KMS-11 (cell line): ENCODE measurements at regions not wholly inside any gene's neighbourhood (a gene's known extent, or its start where the extent isn't known, plus 50 kb on each side); places are given as distances from the start of the nearest gene placed in this dataset.

ENCODE experiments used
- H2AFZ ChIP-seq: fragments of 200-600 bp; sonication (generic); 2 replicates; pipeline ENCODE4 v1.6.1; 2016; ENCODE audit warnings: antibody characterized with exemption, mixed run types, low read depth
- H3K27ac ChIP-seq: fragments of 200-600 bp; sonication (generic); 2 replicates; pipeline ENCODE4 v1.6.1; 2016; ENCODE audit warnings: mild to moderate bottlenecking, mixed run types
- H3K27me3 ChIP-seq: fragments of 200-600 bp; sonication (generic); 2 replicates; pipeline ENCODE4 v1.6.1; 2017; ENCODE audit warnings: mild to moderate bottlenecking, low read depth, mixed run types, moderate library complexity; ENCODE audit not compliant: insufficient read depth
- H3K36me3 ChIP-seq: fragments of 200-600 bp; sonication (generic); 2 replicates; pipeline ENCODE4 v1.6.1; 2017; ENCODE audit warnings: mild to moderate bottlenecking, mixed run types; ENCODE audit not compliant: insufficient read depth
- H3K4me1 ChIP-seq: fragments of 200-600 bp; sonication (generic); 2 replicates; pipeline ENCODE4 v1.6.1; 2016; ENCODE audit warnings: mild to moderate bottlenecking, low read depth, mixed run types; ENCODE audit not compliant: poor library complexity, severe bottlenecking
- H3K4me2 ChIP-seq: fragments of 200-600 bp; sonication (generic); 2 replicates; pipeline ENCODE4 v1.7.0; 2016; ENCODE audit warnings: mild to moderate bottlenecking, mixed run types
- H3K4me3 ChIP-seq: fragments of 200-600 bp; sonication (generic); IDR thresholded peaks from 2 replicates; pipeline ENCODE4 v1.6.1; 2017; ENCODE audit warnings: low read depth, low read length, mixed read lengths; ENCODE audit not compliant: insufficient read depth
- H3K79me2 ChIP-seq: fragments of 200-600 bp; sonication (generic); 2 replicates; pipeline ENCODE4 v1.6.1; 2016; ENCODE audit warnings: low read depth, mixed run types; ENCODE audit not compliant: insufficient read depth
- H3K9ac ChIP-seq: fragments of 200-600 bp; sonication (generic); 2 replicates; pipeline ENCODE4 v1.6.1; 2016; ENCODE audit warnings: mild to moderate bottlenecking, mixed run types
- H4K20me1 ChIP-seq: fragments of 200-600 bp; sonication (generic); 2 replicates; pipeline ENCODE4 v1.6.1; 2016; ENCODE audit warnings: mild to moderate bottlenecking, mixed run types; ENCODE audit not compliant: insufficient read depth
- TF ChIP-seq, protein P1 (sequence below): fragments of 200-600 bp; sonication (generic); conservative IDR thresholded peaks from 2 replicates; pipeline ENCODE4 v1.6.1; 2017; ENCODE audit warnings: low read depth, mild to moderate bottlenecking, antibody characterized with exemption, low read length, moderate library complexity, mixed read lengths

DNA sequence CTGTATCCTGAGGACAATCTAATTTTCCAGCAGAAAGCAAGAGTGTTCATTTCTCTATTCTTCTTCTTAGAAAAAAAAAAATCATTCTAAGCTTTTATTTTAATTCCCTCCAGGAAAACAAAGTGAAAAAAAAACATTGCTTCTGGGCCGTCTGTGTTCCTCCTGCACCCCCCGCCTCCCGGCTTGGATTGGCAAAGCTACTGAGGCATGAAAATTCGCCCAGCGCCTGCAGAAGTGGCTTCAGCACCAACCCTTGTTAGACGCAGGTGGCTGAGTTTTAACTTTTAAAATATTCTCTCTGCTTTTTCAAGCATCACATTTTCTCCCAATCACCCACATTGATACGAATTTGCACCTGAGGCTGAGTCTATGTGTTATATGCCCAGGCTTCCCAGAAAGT is 401.6 kb downstream of the BRD1 start:
- Histone ChIP-seq H3K4me1 (no peaks in the 10 kb centered on the region), H4K20me1 (no peaks in the 10 kb centered on the region), H3K79me2 (no peaks in the 10 kb centered on the region), H3K9ac (no peak overlapping the region), H3K4me2 (no peak overlapping the region), H3K4me3 (no peak overlapping the region), H3K27me3 (no peaks in the 10 kb centered on the region; the same call in 1 of the 2 replicates), H3K36me3 (no peaks in the 10 kb centered on the region), H2AFZ (no peak overlapping the region), H3K27ac (no peak overlapping the region)
- TF ChIP-seq, protein P1, sequence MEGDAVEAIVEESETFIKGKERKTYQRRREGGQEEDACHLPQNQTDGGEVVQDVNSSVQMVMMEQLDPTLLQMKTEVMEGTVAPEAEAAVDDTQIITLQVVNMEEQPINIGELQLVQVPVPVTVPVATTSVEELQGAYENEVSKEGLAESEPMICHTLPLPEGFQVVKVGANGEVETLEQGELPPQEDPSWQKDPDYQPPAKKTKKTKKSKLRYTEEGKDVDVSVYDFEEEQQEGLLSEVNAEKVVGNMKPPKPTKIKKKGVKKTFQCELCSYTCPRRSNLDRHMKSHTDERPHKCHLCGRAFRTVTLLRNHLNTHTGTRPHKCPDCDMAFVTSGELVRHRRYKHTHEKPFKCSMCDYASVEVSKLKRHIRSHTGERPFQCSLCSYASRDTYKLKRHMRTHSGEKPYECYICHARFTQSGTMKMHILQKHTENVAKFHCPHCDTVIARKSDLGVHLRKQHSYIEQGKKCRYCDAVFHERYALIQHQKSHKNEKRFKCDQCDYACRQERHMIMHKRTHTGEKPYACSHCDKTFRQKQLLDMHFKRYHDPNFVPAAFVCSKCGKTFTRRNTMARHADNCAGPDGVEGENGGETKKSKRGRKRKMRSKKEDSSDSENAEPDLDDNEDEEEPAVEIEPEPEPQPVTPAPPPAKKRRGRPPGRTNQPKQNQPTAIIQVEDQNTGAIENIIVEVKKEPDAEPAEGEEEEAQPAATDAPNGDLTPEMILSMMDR = no peak

DNA sequence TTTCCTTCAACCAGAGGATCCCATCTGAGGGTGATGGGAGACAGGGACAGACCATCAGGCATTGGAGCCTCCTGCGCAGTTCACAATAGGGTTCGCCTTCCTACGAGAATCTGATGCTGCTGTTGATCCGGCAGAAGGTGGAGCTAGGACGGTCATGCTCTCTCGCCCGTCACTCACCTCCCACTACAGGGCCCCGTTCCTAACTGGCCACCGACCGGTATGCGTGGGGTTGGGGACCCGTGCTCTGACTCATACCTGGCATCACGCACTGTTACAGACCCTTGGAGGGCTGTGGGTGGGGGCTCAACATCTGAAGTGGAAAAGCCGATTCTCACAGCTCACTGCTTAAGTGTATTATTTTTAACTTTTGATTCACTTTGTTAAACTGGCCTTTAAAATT is 402.3 kb downstream of the BRD1 start:
- TF ChIP-seq, protein P1 = no peak
- Histone ChIP-seq H3K4me2 (no peak overlapping the region), H3K4me1 (no peaks in the 10 kb centered on the region), H3K36me3 (no peaks in the 10 kb centered on the region), H4K20me1 (no peaks in the 10 kb centered on the region), H3K4me3 (no peak overlapping the region), H3K27ac (no peak overlapping the region), H3K79me2 (no peaks in the 10 kb centered on the region), H3K9ac (no peak overlapping the region), H3K27me3 (no peaks in the 10 kb centered on the region), H2AFZ (no peak overlapping the region)

DNA sequence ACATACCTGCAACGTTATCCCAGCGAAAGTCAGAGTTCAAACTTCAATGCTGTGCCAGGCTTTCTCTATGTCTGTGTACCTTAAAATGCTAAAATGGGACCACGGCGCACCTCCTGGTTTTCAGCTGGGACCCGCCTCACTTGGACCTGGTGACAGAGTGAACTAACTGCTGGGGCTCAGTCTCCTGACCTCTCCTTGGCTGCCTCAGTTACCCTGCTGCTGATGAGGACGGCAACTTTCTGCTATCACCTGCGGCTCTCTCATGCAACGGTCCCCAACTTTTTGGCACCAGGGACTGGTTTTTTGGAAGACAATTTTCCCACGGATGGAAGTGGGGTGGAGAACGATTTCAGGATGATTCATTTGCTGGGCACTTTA is 402.8 kb downstream of the BRD1 start:
- TF ChIP-seq, protein P1 = no peak

DNA sequence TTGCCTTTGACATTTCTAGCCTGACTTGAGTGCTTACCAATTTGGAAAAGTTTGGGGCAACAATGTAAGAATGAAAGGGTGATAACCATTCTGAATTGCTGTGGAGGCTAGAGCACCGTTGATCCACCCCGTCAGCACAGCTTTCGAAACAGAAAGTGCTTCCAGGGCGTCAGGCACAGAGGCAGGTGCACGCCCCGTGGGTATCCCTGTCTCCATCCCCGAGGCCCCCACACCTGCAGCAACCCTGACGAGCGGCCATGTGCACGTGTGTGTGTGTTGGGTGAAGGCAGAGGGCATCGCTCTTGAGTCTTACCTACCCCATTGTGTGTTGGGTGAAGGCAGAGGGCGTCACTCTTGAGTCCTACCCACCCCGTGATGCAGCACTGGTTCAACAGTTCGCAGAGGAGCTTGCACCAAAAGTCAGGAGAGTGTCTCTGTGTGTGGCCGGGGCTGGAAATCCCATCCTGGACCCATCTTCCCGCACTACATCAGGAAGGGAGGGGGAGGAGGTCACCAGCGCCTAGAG is 404.5 kb downstream of the BRD1 start:
- Histone ChIP-seq H3K4me2 (no peak overlapping the region), H4K20me1 (no peaks in the 10 kb centered on the region), H3K27me3 (no peaks in the 10 kb centered on the region), H3K4me3 (no peak overlapping the region), H3K9ac (no peak overlapping the region), H2AFZ (no peak overlapping the region), H3K36me3 (no peaks in the 10 kb centered on the region), H3K79me2 (no peaks in the 10 kb centered on the region), H3K4me1 (no peaks in the 10 kb centered on the region), H3K27ac (no peak overlapping the region)
- TF ChIP-seq, protein P1 = no peak

More for the DNA sequence above, 402.8 kb downstream of the BRD1 start:
- H3K4me3 ChIP-seq = no peak overlapping the region
- H3K36me3 ChIP-seq = no peaks in the 10 kb centered on the region
- no peaks in the 10 kb centered on the region for H3K27me3 ChIP-seq
- H3K27ac ChIP-seq = no peak overlapping the region
- no peak overlapping the region for H2AFZ ChIP-seq
- no peak overlapping the region for H3K4me2 ChIP-seq
- H3K9ac ChIP-seq = no peak overlapping the region
- no peaks in the 10 kb centered on the region for H3K79me2 ChIP-seq
- no peaks in the 10 kb centered on the region for H4K20me1 ChIP-seq
- no peaks in the 10 kb centered on the region for H3K4me1 ChIP-seq

DNA sequence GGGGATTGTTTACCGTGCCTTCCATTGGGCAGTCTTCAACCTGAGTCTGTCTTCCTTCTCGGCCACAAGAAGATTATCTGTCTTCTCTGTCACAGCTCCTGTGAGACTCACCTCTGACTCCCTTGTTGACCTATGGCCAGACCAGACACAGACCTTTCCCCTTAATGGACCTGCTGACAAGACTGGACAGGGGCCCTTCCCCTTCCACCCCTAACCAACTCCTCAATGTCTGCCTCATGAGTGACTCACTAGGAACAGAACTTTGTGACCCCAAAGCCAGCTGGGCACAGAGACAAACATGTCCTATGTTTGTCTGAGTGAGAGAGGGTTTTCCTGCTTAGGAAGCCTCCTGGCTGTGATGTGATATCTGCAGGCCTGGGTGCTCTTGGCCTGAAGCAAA is 405.0 kb downstream of the BRD1 start:
- no peaks in the 10 kb centered on the region for H3K79me2 ChIP-seq
- no peak overlapping the region for H3K27ac ChIP-seq
- no peak overlapping the region for H3K4me2 ChIP-seq
- no peaks in the 10 kb centered on the region for H3K36me3 ChIP-seq
- no peaks in the 10 kb centered on the region for H3K27me3 ChIP-seq
- TF ChIP-seq, protein P1 = no peak
- H2AFZ ChIP-seq = no peak overlapping the region
- H3K4me1 ChIP-seq = no peaks in the 10 kb centered on the region
- H3K9ac ChIP-seq = no peak overlapping the region
- no peak overlapping the region for H3K4me3 ChIP-seq
- no peaks in the 10 kb centered on the region for H4K20me1 ChIP-seq
